Epithelial cell of esophagus (primary cell): ENCODE measurements at regions not wholly inside any gene's neighbourhood (a gene's known extent, or its start where the extent isn't known, plus 50 kb on each side); places are given as distances from the start of the nearest gene placed in this dataset.

ENCODE experiments used
- DNase-seq: peaks from one replicate; pipeline ENCODE4 v3.0.0; 2010; ENCODE audit warnings: low read depth
- H3K4me3 ChIP-seq: 2 replicates; pipeline ENCODE4 v1.5.1; 2011; ENCODE audit warnings: mild to moderate bottlenecking, low read length, control low read depth
- TF ChIP-seq, protein P1 (sequence below): IDR thresholded peaks from 2 replicates; pipeline ENCODE4 v1.5.1; 2011; ENCODE audit warnings: low read depth, mild to moderate bottlenecking, low read length, control low read depth, inconsistent platforms; ENCODE audit not compliant: insufficient read depth; ENCODE audit errors: missing control alignments

DNA sequence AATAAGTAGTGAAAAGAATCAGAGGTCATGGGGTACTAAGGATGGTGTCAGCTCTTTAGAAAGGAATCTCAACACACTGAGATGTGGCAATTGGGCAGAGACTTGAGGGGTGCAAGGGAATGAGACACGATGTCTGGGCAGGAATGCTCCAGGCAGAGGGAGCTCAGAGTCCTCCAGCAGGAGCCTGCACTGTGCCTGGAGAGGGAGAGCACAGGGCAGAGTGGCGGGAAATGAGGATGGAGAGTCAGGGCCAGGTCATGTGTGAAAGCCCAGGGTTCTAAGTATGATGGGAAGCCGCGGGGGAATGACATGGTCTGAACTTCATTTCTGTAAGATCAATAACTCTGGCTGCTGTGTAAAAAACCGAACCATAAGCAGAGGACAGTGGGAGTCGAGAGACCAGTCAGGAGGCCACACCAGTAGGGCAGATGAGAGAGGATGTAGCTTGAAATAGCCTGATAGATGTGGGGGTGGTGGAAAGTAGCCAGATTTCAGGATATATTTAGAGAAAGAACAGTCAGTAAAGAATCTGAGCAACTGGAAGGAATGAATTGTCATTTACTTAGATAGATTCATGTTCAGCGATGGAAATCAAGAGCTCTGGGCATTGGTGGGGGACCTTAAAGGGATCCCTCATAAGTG, 133.4 kb upstream of the DTNBP1 start:
- TF ChIP-seq, protein P1, sequence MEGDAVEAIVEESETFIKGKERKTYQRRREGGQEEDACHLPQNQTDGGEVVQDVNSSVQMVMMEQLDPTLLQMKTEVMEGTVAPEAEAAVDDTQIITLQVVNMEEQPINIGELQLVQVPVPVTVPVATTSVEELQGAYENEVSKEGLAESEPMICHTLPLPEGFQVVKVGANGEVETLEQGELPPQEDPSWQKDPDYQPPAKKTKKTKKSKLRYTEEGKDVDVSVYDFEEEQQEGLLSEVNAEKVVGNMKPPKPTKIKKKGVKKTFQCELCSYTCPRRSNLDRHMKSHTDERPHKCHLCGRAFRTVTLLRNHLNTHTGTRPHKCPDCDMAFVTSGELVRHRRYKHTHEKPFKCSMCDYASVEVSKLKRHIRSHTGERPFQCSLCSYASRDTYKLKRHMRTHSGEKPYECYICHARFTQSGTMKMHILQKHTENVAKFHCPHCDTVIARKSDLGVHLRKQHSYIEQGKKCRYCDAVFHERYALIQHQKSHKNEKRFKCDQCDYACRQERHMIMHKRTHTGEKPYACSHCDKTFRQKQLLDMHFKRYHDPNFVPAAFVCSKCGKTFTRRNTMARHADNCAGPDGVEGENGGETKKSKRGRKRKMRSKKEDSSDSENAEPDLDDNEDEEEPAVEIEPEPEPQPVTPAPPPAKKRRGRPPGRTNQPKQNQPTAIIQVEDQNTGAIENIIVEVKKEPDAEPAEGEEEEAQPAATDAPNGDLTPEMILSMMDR, result no peak
- no peak for DNase-seq
- H3K4me3 ChIP-seq, result no peak overlapping the region

DNA sequence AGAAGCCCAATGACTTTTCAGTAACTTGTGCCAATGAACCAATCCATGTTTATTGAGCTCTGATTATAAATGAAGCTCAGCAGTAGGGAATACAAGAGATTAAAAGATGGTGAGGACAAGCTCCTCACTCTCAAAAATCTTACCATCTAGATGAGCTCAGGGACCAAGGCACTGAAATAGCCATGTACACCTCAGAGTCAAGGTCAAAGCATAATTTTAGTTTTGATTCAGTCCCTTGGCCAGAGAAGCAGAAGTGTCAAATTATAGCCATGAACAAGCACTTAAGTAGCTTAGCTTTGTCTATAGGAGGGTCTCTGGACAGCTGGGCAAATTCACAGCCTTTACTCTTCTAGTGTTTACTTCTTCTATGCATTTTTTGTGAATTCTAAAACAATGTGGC, 131.0 kb upstream of the DTNBP1 start:
- no peak for DNase-seq
- TF ChIP-seq, protein P1, result no peak

DNA sequence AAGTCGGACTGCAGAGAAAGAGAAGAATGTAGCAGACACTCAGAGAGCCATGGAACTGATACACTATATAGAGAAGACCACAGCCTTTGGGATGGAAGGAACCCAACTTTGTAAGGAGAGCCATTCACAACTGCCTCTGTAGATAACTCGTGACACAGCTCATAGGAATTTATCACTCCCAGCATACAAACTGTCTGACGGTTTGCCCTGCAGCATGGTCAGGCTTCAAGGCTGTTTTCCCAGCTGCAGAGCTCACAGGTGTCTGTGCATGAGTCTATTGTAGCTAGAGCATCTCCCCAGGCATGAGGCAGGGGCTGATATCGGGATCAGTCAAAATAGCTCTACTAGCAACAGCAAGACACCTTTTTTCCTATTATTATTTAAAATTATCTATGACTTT, 130.5 kb upstream of the DTNBP1 start:
- peak; percentile 74 for DNase-seq
- no peak overlapping the region for H3K4me3 ChIP-seq
- TF ChIP-seq, protein P1, result no peak

More for the DNA sequence above, 131.0 kb upstream of the DTNBP1 start:
- no peak overlapping the region for H3K4me3 ChIP-seq

- H3K4me3 ChIP-seq, result no peak overlapping the region
- TF ChIP-seq, protein P1, result no peak
- no peak for DNase-seq
These were observed 130.0 kb upstream of the DTNBP1 start for GRCh38 chr6:15792842-15793241.

GRCh38 chr6:15791448-15792181, 128.8 kb upstream of the DTNBP1 start:
- TF ChIP-seq, protein P1, result no peak
- peak; percentile 65 for DNase-seq
- no peak overlapping the region for H3K4me3 ChIP-seq

- no peak for DNase-seq
- H3K4me3 ChIP-seq, result no peak overlapping the region
- TF ChIP-seq, protein P1, result no peak
These were observed 127.3 kb upstream of the DTNBP1 start for GRCh38 chr6:15790116-15790515.
